ENCODE measurements at regions not wholly inside any gene's neighbourhood (a gene's known extent, or its start where the extent isn't known, plus 50 kb on each side); places are given as distances from the start of the nearest gene placed in this dataset.

DNA sequence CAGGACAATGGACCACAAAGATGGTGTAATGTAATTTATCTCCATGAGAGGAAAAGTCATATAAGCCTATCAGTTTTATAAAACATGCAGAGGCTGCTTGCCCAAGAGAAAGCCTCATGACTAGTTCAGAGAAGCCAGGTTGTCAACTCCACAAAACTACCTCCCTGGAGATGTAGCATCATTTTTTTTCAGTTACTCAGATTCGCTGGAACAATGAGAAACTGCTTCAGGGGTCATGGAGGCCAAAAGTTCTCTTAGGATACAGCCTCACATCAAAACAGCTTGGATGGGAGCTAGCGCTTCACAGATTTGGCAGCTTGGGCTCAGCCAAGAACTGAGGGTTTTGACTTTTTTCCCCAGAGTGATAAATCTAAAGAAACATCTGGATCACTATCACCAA is 263.5 kb downstream of the INSIG2 start:
- no peaks in the 10 kb centered on the region for H3K36me3 ChIP-seq (ENCODE audit: control insufficient read depth in 4 of 4, insufficient read depth in 3 of 4, low read depth in 1 of 4, low read length in 3 of 4)
- no peak overlapping the region for H3K4me3 ChIP-seq (ENCODE audit: low read depth in 1 of 3, low read length in 3 of 3)
- no peaks in the 10 kb centered on the region for H3K9me3 ChIP-seq (ENCODE audit: control insufficient read depth in 4 of 4, low read length in 3 of 4)
- DNase-seq (ENCODE audit: low spot score) = no peak
- H3K9ac ChIP-seq (ENCODE audit: low read depth in 1 of 2, low read length in 2 of 2) = no peak overlapping the region
- no peak for TF ChIP-seq FOXA1 (IDR thresholded peaks at IDR 0.05)
- TF ChIP-seq TAF1 (conservative IDR thresholded peaks at IDR 0.05) = no peak
- TF ChIP-seq, protein P1, sequence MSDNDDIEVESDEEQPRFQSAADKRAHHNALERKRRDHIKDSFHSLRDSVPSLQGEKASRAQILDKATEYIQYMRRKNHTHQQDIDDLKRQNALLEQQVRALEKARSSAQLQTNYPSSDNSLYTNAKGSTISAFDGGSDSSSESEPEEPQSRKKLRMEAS (IDR thresholded peaks at IDR 0.05) = no peak
- TF ChIP-seq JUND (IDR thresholded peaks at IDR 0.05) = no peak
- no peak for TF ChIP-seq FOXA2 (IDR thresholded peaks at IDR 0.05)
- TF ChIP-seq HNF4G (IDR thresholded peaks at IDR 0.05) = no peak
- no peak for TF ChIP-seq RAD21 (IDR thresholded peaks at IDR 0.05)
- TF ChIP-seq GABPA (IDR thresholded peaks at IDR 0.05 in 1 of 2, conservative IDR thresholded peaks at IDR 0.05 in 1 of 2) = no peak
- no peak for TF ChIP-seq SP1 (IDR thresholded peaks at IDR 0.05)
- TF ChIP-seq, protein P2, sequence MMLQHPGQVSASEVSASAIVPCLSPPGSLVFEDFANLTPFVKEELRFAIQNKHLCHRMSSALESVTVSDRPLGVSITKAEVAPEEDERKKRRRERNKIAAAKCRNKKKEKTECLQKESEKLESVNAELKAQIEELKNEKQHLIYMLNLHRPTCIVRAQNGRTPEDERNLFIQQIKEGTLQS (IDR thresholded peaks at IDR 0.05) = no peak
- TF ChIP-seq, protein P3, sequence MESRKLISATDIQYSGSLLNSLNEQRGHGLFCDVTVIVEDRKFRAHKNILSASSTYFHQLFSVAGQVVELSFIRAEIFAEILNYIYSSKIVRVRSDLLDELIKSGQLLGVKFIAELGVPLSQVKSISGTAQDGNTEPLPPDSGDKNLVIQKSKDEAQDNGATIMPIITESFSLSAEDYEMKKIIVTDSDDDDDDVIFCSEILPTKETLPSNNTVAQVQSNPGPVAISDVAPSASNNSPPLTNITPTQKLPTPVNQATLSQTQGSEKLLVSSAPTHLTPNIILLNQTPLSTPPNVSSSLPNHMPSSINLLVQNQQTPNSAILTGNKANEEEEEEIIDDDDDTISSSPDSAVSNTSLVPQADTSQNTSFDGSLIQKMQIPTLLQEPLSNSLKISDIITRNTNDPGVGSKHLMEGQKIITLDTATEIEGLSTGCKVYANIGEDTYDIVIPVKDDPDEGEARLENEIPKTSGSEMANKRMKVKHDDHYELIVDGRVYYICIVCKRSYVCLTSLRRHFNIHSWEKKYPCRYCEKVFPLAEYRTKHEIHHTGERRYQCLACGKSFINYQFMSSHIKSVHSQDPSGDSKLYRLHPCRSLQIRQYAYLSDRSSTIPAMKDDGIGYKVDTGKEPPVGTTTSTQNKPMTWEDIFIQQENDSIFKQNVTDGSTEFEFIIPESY (IDR thresholded peaks at IDR 0.05) = no peak
- no peak for TF ChIP-seq EGR1 (IDR thresholded peaks at IDR 0.05; ENCODE audit: low read depth in 2 of 2)
- no peak for TF ChIP-seq YY1 (IDR thresholded peaks at IDR 0.05)
- WGBS = 80% methylated on average over 2 of the region's 2 CpGs
- H3K27ac ChIP-seq (ENCODE audit: low read depth in 1 of 2, low read length in 2 of 2) = no peak overlapping the region
- peaks cover 0 to 5% (median 0%) of the 10 kb centered on the region in 4 donors for H3K27me3 ChIP-seq (ENCODE audit: control insufficient read depth in 4 of 4, insufficient read depth in 4 of 4, low read length in 3 of 4)
- H3K4me1 ChIP-seq (ENCODE audit: control insufficient read depth in 4 of 4, insufficient read depth in 4 of 4, low read length in 3 of 4) = no peaks in the 10 kb centered on the region

DNA sequence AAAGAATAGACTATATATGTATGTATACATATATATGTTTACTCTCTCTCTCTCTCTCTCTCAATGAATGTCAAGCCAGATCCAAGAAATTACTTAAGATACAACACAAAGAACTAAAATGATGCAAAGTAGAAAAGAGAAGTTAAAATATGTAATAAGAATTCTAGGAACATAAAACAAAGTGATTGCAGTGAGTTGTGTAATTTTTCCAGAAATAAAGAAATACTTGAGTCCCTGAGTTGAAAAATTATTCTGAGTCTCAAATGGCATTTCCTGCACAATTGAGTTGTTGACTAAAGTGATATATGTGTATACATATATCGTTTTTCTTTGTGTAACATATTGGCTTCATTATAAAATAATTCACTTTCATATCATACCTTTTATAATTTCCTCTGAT is 262.4 kb downstream of the INSIG2 start:
- WGBS = 54% methylated on average over 1 of the region's 1 CpG
- Histone ChIP-seq H3K9me3 (ENCODE audit: control insufficient read depth in 4 of 4, low read length in 3 of 4) (no peaks in the 10 kb centered on the region), H3K9ac (ENCODE audit: low read depth in 1 of 2, low read length in 2 of 2) (no peak overlapping the region), H3K36me3 (ENCODE audit: control insufficient read depth in 4 of 4, insufficient read depth in 3 of 4, low read depth in 1 of 4, low read length in 3 of 4) (no peaks in the 10 kb centered on the region), H3K4me1 (ENCODE audit: control insufficient read depth in 4 of 4, insufficient read depth in 4 of 4, low read length in 3 of 4) (no peaks in the 10 kb centered on the region), H3K27me3 (ENCODE audit: control insufficient read depth in 4 of 4, insufficient read depth in 4 of 4, low read length in 3 of 4) (peaks cover 0 to 5% (median 0%) of the 10 kb centered on the region in 4 donors), H3K4me3 (ENCODE audit: low read depth in 1 of 3, low read length in 3 of 3) (no peak overlapping the region), H3K27ac (ENCODE audit: low read depth in 1 of 2, low read length in 2 of 2) (no peak overlapping the region)
- no peak for TF ChIP-seq YY1 (IDR thresholded peaks at IDR 0.05)
- TF ChIP-seq HNF4G (IDR thresholded peaks at IDR 0.05) = no peak
- TF ChIP-seq SP1 (IDR thresholded peaks at IDR 0.05) = no peak
- TF ChIP-seq, protein P1 (IDR thresholded peaks at IDR 0.05) = no peak
- TF ChIP-seq JUND (IDR thresholded peaks at IDR 0.05) = no peak
- TF ChIP-seq, protein P2 (IDR thresholded peaks at IDR 0.05) = no peak
- DNase-seq (ENCODE audit: low spot score) = no peak

DNA sequence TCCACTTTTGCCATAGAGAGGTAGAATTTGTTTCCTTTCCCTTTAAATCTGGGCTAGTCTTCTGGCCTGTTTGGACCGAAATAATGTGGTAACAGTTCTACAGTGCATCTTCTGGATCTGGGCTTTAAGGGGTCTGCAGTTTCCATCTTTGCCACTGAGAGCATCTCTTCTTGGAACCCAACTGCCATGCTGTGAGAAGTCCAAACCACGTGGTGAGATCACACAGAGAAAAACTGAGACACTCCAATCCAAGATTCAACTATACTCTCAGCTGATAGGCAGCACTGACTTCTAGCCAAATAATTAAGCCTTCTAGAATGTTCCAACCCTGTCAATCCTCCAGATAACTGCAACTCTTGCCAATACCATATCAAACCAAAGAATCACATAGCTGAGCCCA is 261.1 kb downstream of the INSIG2 start:
- TF ChIP-seq, protein P4, sequence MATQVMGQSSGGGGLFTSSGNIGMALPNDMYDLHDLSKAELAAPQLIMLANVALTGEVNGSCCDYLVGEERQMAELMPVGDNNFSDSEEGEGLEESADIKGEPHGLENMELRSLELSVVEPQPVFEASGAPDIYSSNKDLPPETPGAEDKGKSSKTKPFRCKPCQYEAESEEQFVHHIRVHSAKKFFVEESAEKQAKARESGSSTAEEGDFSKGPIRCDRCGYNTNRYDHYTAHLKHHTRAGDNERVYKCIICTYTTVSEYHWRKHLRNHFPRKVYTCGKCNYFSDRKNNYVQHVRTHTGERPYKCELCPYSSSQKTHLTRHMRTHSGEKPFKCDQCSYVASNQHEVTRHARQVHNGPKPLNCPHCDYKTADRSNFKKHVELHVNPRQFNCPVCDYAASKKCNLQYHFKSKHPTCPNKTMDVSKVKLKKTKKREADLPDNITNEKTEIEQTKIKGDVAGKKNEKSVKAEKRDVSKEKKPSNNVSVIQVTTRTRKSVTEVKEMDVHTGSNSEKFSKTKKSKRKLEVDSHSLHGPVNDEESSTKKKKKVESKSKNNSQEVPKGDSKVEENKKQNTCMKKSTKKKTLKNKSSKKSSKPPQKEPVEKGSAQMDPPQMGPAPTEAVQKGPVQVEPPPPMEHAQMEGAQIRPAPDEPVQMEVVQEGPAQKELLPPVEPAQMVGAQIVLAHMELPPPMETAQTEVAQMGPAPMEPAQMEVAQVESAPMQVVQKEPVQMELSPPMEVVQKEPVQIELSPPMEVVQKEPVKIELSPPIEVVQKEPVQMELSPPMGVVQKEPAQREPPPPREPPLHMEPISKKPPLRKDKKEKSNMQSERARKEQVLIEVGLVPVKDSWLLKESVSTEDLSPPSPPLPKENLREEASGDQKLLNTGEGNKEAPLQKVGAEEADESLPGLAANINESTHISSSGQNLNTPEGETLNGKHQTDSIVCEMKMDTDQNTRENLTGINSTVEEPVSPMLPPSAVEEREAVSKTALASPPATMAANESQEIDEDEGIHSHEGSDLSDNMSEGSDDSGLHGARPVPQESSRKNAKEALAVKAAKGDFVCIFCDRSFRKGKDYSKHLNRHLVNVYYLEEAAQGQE (IDR thresholded peaks at IDR 0.05) = no peak
- TF ChIP-seq YY1 (IDR thresholded peaks at IDR 0.05) (no peak), RXRA (IDR thresholded peaks at IDR 0.05) (no peak), JUND (IDR thresholded peaks at IDR 0.05) (no peak), HNF4G (IDR thresholded peaks at IDR 0.05) (no peak), GABPA (IDR thresholded peaks at IDR 0.05 in 1 of 2, conservative IDR thresholded peaks at IDR 0.05 in 1 of 2) (no peak), FOXA2 (IDR thresholded peaks at IDR 0.05) (no peak), RAD21 (IDR thresholded peaks at IDR 0.05) (no peak), EGR1 (IDR thresholded peaks at IDR 0.05; ENCODE audit: low read depth in 2 of 2) (no peak)
- TF ChIP-seq, protein P5, sequence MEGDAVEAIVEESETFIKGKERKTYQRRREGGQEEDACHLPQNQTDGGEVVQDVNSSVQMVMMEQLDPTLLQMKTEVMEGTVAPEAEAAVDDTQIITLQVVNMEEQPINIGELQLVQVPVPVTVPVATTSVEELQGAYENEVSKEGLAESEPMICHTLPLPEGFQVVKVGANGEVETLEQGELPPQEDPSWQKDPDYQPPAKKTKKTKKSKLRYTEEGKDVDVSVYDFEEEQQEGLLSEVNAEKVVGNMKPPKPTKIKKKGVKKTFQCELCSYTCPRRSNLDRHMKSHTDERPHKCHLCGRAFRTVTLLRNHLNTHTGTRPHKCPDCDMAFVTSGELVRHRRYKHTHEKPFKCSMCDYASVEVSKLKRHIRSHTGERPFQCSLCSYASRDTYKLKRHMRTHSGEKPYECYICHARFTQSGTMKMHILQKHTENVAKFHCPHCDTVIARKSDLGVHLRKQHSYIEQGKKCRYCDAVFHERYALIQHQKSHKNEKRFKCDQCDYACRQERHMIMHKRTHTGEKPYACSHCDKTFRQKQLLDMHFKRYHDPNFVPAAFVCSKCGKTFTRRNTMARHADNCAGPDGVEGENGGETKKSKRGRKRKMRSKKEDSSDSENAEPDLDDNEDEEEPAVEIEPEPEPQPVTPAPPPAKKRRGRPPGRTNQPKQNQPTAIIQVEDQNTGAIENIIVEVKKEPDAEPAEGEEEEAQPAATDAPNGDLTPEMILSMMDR (IDR thresholded peaks at IDR 0.05; ENCODE audit: low read depth, low read length, missing input control) = no peak
- Histone ChIP-seq H3K36me3 (ENCODE audit: control insufficient read depth in 4 of 4, insufficient read depth in 3 of 4, low read depth in 1 of 4, low read length in 3 of 4) (no peaks in the 10 kb centered on the region), H3K9ac (ENCODE audit: low read depth in 1 of 2, low read length in 2 of 2) (no peak overlapping the region), H3K27me3 (ENCODE audit: control insufficient read depth in 4 of 4, insufficient read depth in 4 of 4, low read length in 3 of 4) (peaks cover 0 to 5% (median 0%) of the 10 kb centered on the region in 4 donors), H3K27ac (ENCODE audit: low read depth in 1 of 2, low read length in 2 of 2) (no peak overlapping the region), H3K4me3 (ENCODE audit: low read depth in 1 of 3, low read length in 3 of 3) (no peak overlapping the region), H3K4me1 (ENCODE audit: control insufficient read depth in 4 of 4, insufficient read depth in 4 of 4, low read length in 3 of 4) (no peaks in the 10 kb centered on the region), H3K9me3 (ENCODE audit: control insufficient read depth in 4 of 4, low read length in 3 of 4) (no peaks in the 10 kb centered on the region)
- WGBS = 70% methylated on average over 2 of the region's 2 CpGs
- DNase-seq (ENCODE audit: low spot score) = no peak

Data from liver (tissue), 8 donors.